SKM-1 (cell line): ENCODE measurements at regions not wholly inside any gene's neighbourhood (a gene's known extent, or its start where the extent isn't known, plus 50 kb on each side); places are given as distances from the start of the nearest gene placed in this dataset.

Source experiments
- DNase-seq: peaks from one replicate; lab custom pipeline; 2025; ENCODE audit not compliant: unreplicated experiment; lab: John Stamatoyannopoulos, UW

DNA sequence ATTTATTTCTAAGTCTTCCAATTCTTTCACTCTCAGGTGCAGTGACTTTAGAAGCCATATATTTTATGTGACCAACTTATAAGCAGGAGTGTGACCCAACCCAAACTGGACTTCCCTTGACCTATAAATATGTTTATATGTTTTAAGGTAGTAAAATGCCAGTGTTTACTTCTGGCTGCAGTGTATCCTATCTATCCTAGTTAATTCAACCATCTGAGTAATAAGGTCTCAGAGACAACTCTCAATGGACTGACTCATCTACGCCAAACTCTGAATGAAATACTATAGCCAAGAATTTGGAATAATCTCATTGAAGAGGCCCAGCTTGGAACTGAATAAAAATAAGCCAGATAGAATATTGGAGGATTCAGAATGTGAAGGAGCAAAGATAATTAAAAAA, 544.5 kb upstream of the SORCS1 start:
- DNase-seq, result no peak

DNA sequence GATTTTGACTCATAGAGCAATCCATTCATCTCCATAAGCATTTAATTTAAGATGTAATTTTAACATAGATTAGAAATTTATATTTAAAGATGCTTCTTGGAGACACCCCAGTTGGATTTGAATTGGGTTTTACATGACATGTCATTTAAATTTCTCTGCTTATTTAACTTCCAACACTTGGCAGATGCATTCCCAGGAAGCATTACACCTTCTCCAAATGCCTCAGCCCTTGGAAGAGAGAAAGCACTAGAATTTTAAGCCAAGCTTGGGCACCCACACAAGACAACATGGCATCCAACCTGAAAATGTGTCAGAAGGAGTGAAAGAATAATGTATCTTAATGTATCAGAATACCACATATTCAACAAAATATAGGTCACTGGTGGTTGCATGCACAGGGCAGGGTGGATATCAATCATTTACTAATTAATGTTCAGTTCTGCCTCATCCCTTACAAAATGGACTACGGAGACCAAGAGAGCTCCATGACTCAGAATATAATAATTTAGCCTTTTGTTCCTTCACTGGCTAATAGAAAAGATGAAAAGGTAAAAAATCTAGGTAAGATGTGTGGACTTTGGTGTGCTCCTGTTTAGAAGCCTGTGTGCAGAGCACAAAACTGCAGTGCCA, 541.7 kb upstream of the SORCS1 start:
- DNase-seq, result no peak

DNA sequence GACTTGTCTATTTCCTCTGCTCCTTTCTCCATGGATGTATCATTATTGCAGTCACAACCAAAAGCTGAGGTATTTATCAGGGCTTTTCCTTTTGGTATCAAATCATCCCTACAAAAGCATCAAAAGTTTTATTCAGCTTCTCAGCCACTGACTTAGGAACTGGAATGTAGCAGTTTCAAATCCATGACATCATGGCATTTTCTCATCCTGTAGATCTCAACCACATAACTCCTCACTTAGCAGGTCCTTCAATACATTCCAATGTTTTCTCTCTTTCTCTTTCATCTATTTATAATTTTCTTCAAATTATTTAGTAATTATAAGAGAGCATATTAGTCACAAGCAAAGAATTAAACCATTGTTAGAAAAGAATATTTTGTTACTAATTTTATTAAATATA, 537.4 kb upstream of the SORCS1 start:
- no peak for DNase-seq

DNA sequence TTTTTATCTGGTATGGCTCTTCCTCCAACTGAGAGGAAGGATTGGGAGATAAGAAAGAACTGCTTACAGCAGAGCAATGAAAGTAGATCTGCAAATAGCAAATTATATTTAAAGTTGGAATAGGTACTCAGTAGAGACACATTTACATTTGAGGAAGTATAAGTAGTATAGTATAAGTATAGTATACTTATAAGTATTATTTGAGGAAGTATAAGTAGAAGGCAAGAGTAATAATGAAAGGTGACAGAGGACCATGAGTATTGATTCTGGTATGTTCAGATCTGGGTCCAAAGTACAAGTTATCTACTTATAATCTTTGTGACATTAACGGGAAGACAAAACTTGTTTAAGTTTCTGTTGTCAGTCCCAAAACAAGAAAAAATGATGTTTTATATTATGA, 527.6 kb upstream of the SORCS1 start:
- DNase-seq, result peak; percentile 33

DNA sequence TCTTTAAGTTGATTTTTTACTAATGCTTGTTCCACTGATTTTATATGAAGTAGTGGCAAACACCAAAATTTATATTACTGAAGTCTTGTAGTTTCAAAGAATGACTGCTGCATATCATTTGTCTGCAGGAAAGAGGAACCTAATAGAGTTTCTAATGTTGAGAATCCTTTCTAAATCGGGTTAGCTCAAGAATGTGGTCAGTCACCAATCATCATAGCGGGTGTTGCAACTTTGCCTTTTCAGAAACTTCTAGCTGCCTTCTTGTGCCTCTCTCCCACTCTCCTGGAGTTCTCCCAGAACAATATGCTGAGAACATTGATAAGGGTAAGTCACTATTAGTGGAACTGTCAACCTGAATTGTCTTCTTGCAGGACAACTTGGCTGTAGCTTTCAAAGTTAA, 524.8 kb upstream of the SORCS1 start:
- DNase-seq, result peak; percentile 80

DNA sequence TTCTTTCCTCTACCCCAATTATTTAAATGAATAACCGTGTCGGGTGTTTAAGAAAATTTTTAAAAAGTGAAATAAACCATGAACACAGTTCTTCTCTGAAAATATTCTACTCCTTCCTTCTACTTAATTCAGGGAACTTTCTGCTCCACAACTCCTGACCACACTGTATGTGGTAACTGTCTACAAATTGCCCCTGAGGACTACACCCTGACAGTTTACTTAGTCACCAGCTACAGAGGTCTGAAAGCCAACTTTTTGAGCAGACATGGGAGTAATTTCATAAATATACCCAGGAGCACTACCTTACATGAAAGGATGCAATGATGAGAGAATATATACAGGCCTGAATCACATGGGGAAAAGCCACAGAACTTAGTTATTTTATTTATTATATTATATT, 523.2 kb upstream of the SORCS1 start:
- peak; percentile 63 for DNase-seq

DNA sequence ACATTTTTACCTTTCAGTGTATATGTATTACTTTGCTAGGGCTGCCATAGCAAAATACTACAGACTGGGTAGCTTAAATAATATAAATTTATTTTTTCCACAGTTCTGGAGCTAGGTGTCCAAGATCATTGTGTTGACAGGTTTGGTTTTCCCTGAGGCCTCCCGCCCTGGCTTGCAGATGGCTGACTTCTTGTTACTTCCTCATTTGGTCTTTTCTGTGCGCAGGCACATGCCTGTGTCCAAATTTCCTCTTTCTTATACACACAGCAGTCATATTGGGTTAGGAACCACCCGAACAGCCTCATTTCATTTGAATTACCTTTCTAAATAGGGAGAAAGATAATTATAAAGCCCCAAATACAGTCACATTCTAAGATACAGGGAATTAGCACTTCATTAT, 521.6 kb upstream of the SORCS1 start:
- peak; percentile 82 for DNase-seq

DNA sequence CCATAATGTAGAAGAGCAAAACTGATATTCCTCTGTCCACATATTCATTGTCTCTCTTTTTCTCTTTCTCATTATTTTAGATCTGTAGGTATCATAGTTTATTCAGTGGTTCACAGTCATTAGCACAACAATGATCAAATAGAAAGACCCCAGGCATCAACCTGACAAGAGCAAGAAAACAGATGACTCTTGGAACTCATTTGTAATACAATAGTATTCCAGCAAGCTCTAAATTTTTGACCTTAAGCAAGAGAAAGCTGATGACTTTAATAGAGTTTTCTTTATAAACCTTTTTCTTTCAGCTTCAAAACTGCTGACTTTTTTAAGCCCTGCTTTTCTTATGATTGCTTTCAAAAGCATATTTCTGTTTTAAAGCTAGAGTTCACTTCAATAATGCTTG, 507.5 kb upstream of the SORCS1 start:
- no peak for DNase-seq

DNA sequence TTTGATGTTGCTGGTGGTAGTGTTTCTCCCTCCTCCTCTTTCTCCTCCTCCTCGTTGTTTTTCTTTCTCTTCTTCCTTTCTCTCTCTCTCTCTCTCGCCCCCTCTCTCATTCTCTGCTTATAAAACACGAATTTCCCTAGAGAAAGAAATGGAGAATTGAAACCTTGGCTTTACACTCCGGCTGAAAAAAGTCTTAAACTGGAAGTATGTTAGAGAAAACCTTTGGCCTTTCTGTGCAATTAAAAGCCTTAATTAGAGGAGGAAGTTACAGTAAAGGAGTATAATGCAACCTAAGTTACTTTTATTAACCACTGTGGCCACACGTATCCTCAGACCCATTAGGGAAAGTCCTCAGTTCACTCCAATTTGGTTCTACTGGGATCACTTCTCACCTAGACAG, 501.7 kb upstream of the SORCS1 start:
- no peak for DNase-seq

DNA sequence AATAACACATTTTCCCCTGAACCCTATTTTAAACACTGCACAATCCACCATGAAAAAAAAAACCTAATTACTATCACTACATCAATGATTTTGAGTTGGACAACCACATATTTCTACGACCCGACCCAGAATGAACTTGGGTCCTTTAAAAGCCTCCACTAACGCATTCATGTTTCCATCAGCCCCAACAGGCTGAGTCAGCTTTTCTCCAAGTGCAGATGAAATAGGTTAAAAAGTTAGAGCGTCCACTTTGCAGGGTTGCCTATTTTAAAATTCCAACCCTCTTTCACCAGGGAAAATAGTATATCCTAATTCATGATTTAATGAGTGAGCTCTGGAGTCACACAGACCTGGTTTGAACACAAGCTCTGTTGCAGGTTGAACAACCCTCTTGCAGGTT, 501.0 kb upstream of the SORCS1 start:
- DNase-seq, result no peak

DNA sequence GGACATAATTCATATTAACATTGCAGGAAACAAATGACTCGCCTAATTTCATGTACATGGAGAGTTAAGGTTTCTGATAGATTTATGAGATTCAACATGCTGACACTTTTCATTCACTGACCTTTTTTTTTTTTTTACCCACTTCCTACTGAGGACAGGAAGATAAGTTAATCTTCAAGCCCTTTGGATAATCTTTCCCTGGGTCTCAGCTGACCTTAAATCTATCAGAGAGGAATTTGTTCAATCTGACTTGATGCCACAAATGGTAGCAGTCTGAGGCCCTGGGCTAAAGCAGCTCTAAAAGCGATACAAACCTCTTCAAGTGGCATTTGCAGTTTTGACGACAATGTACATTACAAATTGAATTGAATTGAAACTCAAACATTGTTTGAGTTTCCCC, 493.3 kb upstream of the SORCS1 start:
- DNase-seq, result no peak

DNA sequence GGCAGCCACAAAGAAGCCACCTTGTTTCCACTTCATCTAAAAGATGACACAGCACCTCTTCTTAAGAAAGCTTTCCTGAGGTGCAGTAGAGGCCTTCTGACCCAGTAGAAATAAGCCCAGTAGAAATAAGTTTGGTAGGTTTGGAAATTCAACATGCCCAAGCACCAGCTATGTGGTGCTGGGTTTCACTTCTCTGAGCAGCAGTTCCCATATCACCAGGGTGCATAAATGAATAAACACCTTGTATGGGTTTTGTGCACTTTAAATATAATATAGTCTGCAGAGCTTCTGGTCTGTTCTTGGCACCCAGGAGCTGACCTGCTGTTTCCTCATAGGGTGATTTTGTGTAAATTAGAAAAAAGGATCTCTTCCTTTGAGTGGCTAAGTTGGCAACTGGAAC, 492.4 kb upstream of the SORCS1 start:
- DNase-seq, result no peak

DNA sequence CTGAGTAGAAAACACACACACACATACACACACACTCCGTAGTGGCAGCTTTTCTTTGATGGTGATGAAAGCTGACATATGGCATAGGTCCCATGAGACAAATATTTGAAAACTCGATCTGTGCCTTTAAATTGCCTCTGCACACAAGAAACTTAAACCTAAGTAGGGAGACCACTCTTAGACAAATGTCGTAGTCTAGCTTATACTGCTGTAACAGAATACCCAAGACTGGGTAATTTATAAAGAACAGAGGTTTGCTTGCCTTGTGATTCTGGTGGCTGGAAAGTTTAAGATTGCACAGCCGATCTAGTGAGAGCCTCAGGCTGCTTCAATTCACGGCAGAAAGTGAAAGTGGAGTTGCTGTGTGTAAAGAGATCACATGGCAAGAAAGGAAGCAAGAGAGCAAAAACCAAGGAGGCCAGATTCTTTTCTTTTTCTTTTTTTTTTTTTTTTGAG, 489.4 kb upstream of the SORCS1 start:
- DNase-seq, result no peak

DNA sequence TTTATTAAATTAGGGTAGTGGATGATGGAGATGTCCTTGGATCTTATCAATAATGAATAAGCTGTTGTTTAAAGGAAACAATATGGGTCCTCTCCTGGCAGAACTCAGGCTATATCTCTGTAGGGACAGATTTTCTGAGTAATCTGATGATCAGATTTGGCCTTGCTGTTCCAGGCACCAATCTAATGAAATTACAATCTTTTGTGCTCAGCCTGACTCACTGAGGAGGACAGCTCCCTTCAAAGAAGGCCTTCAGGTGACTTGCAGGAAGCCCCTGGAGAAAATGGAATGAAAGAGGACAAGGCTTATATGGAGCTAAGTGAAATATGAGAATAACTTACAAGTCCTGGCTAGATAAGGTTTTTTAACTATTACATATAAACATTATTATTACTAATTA, 486.4 kb upstream of the SORCS1 start:
- no peak for DNase-seq

DNA sequence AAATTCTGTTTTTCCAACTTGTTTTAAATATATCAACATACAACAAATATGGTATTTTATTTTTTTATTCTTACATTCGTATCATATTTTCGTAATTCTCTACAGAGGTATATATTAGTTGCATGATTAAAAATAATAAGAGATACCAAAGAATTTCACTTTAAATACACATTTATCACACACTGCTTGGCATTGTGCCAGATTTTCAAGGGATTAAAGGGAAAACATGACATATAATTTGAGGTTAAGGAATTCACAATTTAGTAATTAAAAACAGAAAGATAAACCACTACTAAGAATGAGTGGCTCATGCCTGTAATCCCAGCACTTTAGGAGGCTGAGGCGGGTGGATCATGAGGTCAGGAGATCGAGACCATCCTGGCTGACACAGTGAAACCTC, 484.7 kb upstream of the SORCS1 start:
- DNase-seq, result no peak

DNA sequence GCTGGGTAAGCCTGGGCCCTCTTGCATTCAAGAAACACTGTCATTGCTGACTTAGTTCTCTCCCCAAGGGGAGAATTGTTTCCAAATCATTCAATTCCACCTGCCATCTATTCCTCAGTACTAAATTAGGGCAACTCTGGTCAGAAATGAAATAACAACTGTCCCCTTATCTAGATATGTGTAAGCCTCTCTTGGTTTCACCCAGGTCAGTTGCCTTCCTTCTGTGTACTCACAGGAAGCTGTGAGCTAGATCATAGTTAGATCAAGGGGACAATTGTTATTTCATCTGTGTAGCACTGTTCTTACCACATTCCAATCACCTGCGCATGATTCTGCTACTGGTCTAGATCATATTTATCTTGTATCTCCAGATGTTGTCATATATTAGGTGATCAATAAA, 483.0 kb upstream of the SORCS1 start:
- no peak for DNase-seq

DNA sequence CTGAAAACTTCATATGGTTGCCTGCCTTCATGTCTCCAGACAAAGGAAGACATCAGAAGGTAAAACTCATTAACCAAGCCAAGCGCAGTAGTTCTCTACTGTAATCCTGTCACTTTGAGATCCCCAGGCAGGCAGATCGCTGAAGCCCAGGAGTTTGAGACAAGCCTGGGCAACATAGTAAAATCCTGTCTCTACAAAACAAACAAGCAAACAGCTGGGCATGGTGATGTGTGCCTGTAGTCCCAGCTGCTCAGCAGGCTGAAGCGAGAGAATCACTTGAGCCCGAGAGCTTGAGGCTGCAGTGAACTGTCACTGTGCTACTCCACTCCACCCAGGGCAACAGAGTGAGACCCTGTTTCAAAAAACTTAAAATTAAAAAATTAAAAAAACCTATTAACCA, 467.4 kb upstream of the SORCS1 start:
- no peak for DNase-seq

DNA sequence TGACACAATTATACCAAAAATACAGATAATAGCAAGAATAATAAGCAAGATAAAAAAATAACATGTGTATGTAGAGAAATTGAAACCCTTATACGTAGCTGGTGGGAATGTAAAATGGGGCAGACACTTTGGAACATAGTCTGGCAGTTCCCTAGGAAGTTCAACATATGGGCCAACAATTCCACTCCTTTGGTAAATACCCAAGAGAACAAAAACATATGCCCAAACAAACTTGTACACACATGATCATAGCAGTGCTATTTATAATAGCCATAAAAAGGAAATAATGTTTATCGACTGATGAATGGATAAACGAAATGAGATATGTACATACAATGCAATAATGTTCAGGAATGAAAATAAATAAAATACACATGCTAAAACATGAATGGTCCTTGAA, 462.4 kb upstream of the SORCS1 start:
- no peak for DNase-seq

DNA sequence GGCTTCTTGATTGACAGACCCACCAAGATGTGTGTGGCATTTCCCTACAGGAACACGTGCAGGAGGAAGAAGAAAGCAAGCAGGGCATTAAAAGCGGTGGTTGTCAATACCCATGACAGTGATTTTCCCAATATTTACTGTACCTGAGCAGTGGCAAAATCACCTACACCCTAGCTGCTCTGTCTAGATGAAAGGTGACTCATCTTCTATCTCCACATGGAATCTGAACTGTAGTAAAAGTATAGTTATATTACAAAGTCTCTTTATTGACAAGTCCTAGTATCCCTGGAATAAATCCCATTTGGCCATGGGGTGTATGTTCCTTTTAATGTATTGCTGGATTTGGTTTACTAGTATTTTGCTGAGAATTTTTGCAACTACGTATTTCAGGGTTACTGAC, 458.8 kb upstream of the SORCS1 start:
- DNase-seq, result no peak

DNA sequence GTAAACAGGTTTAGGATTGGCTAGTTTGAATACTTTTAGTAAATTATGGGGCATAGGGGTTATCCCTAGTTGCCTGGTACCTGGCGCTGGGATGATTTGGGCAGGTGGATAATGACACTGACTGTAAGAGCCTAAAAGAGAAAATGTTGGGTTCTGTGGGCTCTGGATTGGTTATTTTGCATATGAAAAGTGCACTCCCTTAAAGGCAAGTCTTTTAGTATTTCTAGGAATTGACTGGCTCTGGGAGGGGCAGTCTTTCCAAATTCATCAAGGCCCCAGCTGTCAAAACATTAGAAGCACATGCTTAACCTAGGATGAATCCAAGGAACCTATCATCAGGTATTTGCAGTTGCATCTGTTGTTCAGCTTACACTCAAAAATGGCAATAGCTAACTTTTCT, 454.6 kb upstream of the SORCS1 start:
- DNase-seq, result no peak

DNA sequence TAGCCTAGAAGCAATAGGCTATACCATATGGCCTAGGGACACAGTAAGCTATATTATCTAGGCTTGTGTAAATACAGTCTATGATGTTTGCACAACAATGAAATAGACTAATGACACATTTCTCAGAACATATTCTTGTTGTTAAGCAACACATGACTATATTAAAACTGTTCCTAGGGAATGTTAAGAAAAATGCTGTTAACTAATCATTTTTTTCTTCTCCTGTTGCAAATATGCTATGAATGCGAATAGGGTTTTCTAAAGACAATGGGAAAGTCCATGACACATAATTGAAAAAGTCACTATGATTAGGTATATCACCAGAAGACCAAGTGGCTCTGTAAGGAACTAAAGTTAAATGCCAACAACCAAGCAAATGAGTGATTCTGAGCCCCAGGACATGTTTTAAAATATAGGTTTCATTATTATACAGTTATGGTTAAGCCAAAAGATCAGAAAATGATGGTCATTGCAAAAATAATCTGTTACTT, 454.0 kb upstream of the SORCS1 start:
- no peak for DNase-seq

DNA sequence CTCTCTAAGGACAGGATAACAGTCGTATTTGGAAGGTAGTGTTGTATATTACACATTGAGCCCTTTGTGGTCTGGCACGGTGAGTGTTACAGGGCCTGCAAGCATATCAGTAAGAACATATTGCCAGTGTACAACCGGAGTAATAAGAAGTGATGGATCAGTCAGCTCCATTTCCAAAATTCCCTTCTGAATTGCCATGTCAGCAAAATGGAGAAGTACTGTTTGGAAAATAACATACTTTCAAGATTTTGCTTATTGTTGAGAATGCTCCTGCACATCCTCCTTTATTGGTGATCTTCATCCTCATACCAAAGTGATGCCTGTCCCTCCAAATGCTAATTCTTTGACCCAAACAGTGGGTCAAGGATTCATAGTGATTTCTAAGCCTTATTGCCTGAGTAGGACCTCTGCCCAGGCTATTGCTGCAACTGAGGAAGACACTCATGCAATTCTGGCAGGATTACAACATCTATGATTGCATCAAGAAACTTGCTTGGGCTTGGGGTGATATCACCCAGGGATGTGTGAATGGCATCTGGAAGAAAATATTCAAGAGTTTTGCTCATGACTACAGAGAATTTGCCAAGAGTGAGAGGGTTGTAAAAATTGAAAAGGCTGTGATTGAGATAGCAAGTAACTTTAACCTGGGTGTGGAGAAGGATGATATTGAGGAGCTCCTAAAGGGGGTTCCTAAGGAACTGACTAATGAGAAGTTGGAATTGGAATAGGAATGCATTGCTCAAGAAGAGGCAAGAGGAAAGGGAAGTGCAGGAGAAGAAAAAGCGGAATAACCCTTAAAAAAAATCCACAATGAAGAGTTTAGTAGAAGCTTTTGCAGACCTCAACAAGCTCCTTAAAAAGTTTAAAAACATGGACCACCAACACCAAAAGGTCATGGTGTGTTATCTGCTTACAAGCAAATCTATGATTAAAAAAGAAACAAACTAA, 452.2 kb upstream of the SORCS1 start:
- DNase-seq, result peak; percentile 75
